ENCODE measurements at regions not wholly inside any gene's neighbourhood (a gene's known extent, or its start where the extent isn't known, plus 50 kb on each side); places are given as distances from the start of the nearest gene placed in this dataset.

- TF ChIP-seq, protein P1, sequence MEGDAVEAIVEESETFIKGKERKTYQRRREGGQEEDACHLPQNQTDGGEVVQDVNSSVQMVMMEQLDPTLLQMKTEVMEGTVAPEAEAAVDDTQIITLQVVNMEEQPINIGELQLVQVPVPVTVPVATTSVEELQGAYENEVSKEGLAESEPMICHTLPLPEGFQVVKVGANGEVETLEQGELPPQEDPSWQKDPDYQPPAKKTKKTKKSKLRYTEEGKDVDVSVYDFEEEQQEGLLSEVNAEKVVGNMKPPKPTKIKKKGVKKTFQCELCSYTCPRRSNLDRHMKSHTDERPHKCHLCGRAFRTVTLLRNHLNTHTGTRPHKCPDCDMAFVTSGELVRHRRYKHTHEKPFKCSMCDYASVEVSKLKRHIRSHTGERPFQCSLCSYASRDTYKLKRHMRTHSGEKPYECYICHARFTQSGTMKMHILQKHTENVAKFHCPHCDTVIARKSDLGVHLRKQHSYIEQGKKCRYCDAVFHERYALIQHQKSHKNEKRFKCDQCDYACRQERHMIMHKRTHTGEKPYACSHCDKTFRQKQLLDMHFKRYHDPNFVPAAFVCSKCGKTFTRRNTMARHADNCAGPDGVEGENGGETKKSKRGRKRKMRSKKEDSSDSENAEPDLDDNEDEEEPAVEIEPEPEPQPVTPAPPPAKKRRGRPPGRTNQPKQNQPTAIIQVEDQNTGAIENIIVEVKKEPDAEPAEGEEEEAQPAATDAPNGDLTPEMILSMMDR (IDR thresholded peaks at IDR 0.05; ENCODE audit: poor library complexity) = no peak
- TF ChIP-seq EZH2 (IDR thresholded peaks at IDR 0.05; ENCODE audit: borderline replicate concordance) = no peak
Observed at GRCh38 chr7:125347269-125347668, 417.6 kb upstream of the POT1 start.

Data from hepatocyte (in vitro differentiated cells).